COLO668 (cell line): ENCODE measurements at regions not wholly inside any gene's neighbourhood (a gene's known extent, or its start where the extent isn't known, plus 50 kb on each side); places are given as distances from the start of the nearest gene placed in this dataset.
"Not testable (repeated sequence)": the region's sequence is repeated elsewhere in the genome, so short reads cannot be mapped to it uniquely, and the experiment has no call there.

Source experiments
- DNase-seq: peaks from one replicate; lab custom pipeline; 2025; ENCODE audit not compliant: unreplicated experiment; lab: John Stamatoyannopoulos, UW

GRCh38 chr12:131213896-131214442, 260.3 kb downstream of the ADGRD1 start:
- DNase-seq, result no peak

GRCh38 chr12:131214936-131215335, 261.2 kb downstream of the ADGRD1 start:
- DNase-seq, result not testable (repeated sequence)

GRCh38 chr12:131216587-131216986, 262.9 kb downstream of the ADGRD1 start:
- not testable (repeated sequence) for DNase-seq

- no peak for DNase-seq
These were observed 263.4 kb downstream of the ADGRD1 start for GRCh38 chr12:131217024-131217586.

GRCh38 chr12:131218026-131218922, 264.6 kb downstream of the ADGRD1 start:
- no peak for DNase-seq

- no peak for DNase-seq
These were observed 265.4 kb downstream of the ADGRD1 start for GRCh38 chr12:131218923-131219669.

GRCh38 chr12:131219670-131220330, 266.1 kb downstream of the ADGRD1 start:
- DNase-seq, result no peak

GRCh38 chr12:131220331-131220685, 266.6 kb downstream of the ADGRD1 start:
- DNase-seq, result no peak

- DNase-seq, result no peak
These were observed 267.6 kb downstream of the ADGRD1 start for GRCh38 chr12:131221061-131221956.

GRCh38 chr12:131221957-131222328, 268.2 kb downstream of the ADGRD1 start:
- no peak for DNase-seq

- DNase-seq, result no peak
These were observed 268.8 kb downstream of the ADGRD1 start for GRCh38 chr12:131222329-131223139.

- no peak for DNase-seq
These were observed 269.6 kb downstream of the ADGRD1 start for GRCh38 chr12:131223171-131223761.

- no peak for DNase-seq
These were observed 270.1 kb downstream of the ADGRD1 start for GRCh38 chr12:131223791-131224225.

- DNase-seq, result not testable (repeated sequence)
These were observed 270.7 kb downstream of the ADGRD1 start for GRCh38 chr12:131224226-131225065.

- DNase-seq, result not testable (repeated sequence)
These were observed 271.3 kb downstream of the ADGRD1 start for GRCh38 chr12:131225066-131225380.

GRCh38 chr12:131226345-131227265, 272.9 kb downstream of the ADGRD1 start:
- DNase-seq, result no peak

GRCh38 chr12:131227641-131228040, 273.9 kb downstream of the ADGRD1 start:
- DNase-seq, result not testable (repeated sequence)
